HG02973 (cell line): ENCODE measurements at regions not wholly inside any gene's neighbourhood (a gene's known extent, or its start where the extent isn't known, plus 50 kb on each side); places are given as distances from the start of the nearest gene placed in this dataset.
"Not testable (repeated sequence)": the region's sequence is repeated elsewhere in the genome, so short reads cannot be mapped to it uniquely, and the experiment has no call there.

Source experiments
- ATAC-seq: cut with Tn5 transposase; IDR thresholded peaks from one replicate; pipeline ENCODE4 v1.9.1; 2021; ENCODE audit warnings: moderate library complexity; ENCODE audit not compliant: unreplicated experiment

DNA sequence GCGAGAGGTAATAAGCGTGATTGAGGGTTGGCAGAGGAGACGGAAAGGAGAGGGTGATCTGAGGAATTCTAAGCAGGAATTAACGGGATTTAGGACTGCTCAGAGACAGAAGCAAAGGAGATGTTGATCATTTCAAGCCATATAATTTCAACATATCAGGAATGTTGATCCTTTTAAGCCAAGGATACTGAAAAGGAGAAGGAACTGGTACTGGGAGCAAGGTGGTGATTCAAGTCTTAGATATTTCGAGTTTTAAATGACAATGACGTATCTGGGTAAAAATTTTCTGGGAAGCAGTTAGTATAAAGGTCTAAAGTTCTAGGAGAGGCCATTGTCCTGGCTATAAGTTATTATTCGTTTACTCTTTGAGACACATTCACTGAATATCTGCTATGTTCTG lies 91.3 kb upstream of the OGFRL1 start:
- ATAC-seq, result no peak

DNA sequence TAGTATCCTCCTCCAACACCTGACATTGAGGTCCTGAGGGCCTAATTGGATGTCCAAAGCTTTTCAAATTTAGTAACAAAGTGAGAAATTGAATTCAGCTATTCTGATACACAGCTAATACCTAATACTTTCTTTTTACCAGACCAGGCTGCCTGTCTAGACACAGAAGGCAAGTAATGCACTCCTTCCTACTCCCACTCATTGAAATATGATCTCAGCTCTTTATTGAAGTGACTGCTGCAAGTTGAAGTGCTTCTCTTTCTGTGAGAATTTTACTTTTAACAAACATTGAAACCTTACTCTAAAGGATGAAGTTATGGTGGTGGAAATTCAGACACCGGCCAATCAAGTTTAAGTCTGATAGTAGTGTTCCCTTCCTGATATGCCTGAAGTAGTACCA lies 90.8 kb upstream of the OGFRL1 start:
- no peak for ATAC-seq

DNA sequence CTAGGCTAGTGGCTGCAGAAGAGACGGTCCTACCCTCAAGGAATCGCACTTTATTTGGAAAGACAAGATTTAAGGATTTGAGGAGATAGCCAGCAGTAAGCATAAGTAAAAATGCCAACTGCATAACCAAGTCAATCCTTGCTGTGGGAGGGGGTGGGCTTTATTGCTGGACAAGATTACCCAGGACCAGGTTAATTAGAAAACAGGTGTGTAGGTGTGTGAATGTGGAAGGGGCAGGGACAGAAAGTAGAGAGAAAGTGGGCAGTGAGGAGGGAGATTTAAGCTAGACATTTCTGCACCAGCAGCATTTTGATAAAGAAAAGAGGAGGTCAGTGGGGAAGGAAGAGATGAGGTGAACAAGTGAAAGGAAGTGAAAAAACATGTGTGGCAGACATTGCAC lies 89.7 kb upstream of the OGFRL1 start:
- no peak for ATAC-seq

DNA sequence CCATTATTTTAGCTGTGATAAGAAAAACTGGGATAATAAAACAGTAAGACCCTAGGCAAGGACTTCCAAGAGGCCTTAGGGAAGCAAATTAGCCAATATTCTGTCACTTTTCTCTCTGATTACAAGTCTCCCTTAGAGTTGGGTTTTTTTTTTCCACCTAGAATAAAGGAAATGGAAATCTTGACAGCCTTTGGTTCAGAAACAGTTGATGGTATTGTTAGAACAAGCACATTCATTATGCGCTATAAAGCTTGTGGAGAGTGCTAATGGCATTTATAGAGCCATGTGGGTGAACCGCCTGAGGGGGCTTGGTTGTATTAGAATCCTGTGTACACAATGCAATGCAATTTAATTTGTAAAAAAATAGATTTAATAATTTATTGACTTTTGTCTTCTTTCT lies 88.9 kb upstream of the OGFRL1 start:
- no peak for ATAC-seq

DNA sequence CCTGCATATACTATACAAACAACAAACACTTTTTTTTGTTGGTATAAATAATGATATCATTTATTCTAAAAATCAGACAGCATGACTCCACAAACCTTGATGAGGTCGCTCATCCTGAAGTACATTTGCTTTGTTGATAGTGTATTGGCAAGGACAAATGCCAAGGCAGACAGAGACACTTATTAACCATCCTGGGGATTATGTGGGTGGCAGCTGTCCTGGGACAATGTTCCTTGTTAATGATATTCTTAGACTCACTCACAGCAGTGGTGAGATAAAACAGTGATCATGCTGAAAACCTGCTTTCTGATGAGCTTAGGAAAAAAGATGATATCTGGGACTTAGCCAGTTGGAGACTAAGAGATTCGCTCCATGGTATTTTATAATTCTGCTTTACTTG lies 85.4 kb upstream of the OGFRL1 start:
- no peak for ATAC-seq

DNA sequence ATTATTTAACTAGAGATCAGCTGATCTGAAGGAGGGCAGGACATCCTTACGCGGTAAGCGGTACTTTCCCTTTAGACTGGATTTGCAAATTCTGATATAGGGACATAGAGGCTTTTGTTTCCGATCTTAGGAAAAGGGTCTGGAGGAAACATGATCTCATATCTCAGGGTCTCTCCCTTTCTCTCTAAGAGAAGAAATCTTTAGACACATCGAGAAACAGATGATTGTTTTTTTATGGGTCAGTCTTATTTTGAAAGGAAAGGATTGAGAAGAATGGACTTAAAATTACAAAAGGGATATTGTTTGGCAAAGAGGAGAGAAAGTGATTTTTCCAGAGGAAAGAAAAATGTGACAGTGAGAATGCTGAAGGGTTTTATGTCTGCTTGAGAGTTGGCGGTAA lies 83.9 kb upstream of the OGFRL1 start:
- no peak for ATAC-seq

DNA sequence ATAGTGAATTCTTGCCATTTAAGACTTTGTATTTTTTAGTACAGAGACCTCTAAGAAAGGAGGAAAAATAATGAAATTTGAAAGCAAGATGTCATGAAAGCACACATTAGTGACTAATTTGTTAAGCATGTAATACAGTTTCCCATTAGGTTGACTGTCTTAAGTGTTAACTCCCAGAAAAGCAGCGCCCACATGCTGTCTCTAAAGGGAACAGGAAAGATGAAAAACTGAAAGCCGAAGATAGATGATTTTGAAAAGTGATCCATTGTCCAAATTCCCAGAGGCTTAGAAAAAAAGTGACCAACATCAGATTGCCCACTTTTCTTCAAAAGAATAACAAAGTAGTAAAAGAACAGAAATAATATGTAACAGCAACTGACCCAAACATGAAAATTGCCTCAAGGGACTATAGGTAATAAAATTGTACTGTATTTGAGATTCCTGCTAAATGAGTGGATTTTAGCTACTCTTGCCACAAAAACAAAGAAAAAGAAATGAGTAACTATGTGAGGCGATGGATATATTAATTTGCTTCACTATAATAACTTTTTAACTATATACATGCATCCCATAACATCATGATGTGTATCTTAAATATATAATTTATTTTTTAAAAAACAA lies 83.2 kb upstream of the OGFRL1 start:
- no peak for ATAC-seq

DNA sequence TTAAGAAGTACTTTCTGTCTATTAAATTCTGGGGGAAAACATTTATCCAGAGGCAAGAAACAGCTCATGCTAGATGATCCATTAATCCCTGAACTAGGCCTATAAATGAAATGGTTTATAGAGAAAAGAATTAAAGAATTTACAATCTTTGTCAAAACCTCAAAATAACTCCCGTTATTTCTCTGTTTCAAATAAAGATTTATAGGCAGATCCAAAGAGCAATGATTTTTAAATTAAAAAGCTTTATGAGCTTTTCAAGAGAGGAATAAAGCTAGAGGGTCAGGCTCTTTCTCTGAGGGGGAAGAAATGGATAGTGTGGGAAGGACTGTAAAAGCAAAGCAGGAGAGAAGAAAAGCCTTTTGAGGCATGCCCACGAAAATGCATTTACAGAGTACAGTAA lies 82.5 kb upstream of the OGFRL1 start:
- no peak for ATAC-seq

DNA sequence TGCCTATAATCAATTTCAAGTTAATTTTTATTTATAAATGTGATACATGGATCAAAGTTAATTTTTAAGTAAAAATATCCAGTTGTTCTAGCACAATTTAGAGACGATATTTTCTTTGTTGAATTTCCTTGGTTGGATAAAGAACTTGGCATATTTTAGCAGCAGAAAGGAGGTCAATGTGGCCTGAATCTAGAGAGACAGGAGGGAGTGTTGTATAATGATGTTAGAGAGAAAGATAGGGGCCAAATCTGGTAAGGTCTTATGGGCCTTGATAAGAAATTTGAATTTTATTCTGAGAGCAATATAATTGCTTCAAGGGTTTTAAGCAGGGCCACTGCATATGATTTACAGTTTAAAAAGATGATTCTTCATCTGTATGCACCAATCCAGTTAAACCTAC lies 79.4 kb upstream of the OGFRL1 start:
- no peak for ATAC-seq

DNA sequence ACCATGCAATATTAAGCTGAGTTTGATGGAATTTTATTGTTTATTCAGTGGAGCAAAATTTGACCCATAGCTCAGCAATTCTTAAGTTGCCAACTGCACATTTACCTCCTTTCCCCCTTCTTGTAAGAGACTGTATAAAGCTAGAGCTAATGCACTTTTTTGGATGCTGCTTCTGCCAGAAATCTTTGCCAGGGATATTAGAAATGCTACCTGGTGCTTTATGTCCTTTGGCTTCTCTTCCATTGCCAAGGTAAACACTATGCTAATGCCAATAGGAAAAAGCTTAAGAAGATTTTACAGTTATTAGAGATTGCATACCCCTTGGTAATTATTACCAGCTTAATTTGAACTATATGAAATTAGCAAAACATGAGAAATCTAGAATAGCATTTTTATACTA lies 79.0 kb upstream of the OGFRL1 start:
- ATAC-seq, result no peak

DNA sequence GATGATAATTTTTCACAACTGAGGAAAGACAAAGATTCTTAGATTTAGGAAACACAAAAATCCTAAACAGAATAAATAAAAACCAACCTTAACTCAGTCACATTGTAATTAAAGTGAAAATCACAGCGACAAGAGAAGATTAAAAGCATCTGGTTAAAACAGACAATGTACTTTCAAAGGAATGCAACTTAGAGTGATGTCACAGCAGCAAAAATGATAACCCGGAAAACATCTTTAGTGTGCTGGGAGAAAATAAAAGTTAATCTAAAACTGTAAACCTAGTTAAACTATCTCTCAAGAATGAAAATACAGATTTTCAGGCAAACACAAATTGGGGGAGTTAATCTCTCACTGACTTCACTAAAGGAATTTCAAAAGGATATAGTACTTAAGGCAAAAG lies 76.8 kb upstream of the OGFRL1 start:
- no peak for ATAC-seq

DNA sequence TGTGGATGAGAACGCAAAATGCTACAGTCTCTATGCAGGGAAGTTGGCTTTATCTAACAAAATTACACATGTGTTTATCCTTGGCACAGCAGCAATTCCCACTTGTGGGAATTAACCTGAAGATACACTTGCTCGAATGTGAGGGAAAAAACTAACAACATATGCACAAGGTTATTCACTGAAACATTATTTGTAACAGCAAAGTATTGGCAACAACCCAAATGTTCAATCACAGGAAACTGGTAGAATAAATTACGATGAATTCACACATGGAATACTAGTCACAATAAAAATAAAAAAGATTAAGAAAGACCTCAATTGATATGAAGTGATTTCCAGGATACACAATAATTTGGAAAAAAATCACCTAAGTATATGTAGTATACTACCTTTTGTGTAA lies 68.1 kb upstream of the OGFRL1 start:
- no peak for ATAC-seq

DNA sequence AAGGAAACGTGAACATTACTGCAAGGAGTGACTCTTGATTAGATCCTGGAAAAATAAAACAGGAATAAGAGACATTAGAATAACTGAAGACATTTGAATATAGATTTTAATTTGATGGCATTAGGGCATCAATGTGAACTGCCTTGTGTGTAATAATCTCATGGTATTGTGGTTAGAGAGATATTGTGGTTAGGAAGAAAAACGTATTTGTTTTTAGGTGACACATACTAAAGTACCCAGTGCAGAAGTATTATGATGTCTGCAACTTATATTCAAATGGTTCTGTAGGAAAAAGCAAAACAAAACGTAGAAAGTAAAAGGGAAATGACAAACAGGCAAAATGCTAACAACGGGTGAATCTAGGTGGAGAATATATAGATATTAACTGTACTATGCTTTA lies 65.9 kb upstream of the OGFRL1 start:
- no peak for ATAC-seq

DNA sequence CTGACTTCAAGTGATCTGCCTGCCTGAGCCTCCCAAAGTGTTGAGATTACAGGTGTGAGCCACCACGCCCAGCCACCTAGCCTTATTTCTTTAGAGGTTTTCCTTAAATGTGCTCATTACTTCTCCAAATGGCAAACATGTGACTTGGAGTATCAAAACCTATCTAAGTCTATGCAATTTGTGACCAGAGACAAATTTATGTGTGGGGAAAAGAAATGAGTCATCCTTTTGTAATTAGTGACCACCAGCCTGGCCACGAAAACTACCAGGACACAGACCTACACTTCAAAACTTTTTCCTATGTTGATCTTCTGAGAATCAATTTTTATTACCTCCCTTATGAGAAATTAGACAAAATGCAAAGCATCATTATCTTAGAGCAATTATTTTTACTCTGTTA lies 64.6 kb upstream of the OGFRL1 start:
- ATAC-seq, result no peak

DNA sequence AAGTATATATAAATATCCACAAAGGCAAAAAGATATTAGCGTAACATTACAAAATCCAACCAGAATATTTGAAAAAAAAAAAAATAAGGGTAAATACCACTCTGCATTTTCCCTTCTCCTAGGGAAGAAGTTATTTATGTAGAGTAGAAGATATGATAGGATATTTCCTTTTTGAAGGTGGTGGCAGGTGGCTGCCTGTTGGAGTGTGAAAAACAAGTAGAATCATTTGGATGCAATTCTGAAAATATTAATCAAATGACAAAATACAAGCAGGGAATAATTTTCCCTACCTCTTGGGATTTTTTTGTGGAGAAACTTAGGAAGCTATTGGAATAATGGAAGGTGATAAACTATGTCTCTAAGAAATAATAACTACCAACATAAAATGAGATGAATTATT lies 62.5 kb upstream of the OGFRL1 start:
- no peak for ATAC-seq

DNA sequence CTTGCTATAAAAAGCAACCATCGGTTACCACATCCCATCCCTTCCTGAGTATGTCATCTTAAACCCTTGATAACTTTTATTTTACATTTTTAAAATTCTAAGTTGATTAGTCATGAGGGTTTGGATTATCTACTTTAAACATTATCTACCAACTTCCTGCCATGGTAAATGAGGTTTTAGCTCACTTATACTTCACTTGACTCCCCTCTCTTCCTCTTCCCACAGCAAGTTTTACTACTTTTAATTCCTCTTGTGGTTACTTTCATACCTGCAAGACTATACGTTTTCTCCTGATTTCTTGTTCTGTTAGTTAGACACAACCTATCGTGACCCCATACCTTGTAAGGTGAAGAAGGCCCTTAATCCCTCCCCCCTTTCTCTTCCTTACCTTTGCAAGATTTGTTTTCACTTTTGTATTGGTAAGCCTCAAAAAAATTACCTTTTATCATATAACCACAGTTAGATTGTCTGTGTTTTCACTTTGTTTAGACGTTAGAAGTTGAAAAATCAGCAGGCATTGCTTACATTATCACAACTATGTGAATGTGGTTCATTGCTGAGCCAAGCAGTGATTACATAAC lies 60.1 kb upstream of the OGFRL1 start:
- ATAC-seq, result no peak

DNA sequence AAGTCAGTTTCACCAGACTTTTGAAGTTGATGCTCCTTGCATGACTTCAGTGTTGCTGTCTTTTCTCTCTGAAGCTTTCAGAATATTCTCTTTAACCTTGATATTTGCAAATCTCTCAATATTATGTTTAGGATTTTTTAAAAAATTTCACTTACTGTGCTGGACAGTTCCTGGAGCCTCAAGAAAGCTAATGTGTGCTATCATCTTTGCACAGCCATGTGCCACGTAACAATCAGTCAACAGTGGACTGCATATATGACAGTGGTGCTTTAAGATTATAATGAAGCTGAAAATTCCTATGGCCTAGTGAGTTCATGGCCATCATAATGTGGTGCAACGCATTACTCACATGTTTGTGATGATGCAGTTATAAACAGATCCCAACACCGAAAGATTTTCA lies 59.1 kb upstream of the OGFRL1 start:
- no peak for ATAC-seq

DNA sequence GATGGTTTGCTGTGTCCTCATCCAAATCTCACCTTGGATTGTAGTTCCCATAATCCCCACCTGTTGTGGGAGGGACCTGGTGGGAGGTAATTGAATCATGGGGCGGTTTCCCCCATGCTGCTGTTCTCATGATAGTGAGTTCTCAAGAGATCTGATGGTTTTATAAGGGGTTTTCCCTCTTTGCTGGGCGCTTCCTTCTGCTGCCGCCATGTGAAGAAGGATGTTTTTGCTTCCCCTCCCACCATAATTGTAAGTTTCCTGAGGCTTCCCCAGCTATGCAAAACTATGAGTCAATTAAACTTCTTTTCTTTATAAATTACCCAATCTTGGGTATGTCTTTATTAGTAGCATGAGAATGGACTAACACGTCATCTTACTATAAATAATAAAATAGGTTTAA lies 55.7 kb upstream of the OGFRL1 start:
- ATAC-seq, result not testable (repeated sequence)

DNA sequence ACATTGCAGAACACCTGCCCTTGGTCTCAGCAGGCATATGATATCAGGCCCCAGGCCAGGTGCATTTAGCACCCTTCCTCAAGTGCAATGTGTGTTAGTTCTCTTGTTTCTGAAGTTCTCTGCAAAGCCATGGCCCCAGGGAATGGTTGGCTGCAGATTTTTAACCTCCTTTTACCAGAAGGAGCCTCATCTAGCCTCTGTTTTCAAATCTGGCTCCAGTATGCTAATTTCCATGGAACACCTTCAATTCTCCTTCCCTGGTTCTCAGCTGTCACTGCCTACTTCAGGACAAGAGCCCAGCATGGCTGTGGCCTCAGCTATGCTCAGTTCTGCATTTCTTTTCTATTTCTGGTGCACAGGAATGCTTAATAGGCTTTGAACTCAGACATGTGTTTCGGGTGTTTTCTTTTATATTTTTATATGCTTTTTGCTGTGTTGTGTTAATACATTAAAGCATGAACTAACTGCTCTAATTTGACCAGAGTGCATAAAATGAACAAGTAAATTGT lies 51.6 kb upstream of the OGFRL1 start:
- no peak for ATAC-seq

DNA sequence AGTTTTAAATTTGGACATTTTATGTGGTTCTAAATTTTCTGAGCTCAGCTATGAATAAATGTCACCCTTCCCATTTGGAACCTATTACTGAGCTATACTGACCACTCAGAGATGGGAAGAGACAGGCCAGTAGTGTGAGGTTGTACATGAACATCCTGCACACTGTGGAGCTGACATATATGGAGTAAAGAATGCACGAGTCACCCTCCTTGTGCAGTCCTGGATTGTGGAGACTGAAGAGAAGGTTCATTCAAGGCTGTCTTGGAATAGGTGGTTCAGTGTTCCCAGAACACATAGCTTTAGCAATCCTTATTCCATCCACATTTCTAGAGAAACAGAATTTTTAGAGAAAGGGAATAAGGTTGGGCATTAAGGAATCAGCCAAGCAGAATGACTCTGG lies 50.3 kb upstream of the OGFRL1 start:
- ATAC-seq, result no peak
